BLaER1 (cell line): ENCODE measurements at regions not wholly inside any gene's neighbourhood (a gene's known extent, or its start where the extent isn't known, plus 50 kb on each side); places are given as distances from the start of the nearest gene placed in this dataset.

Experiments used
- H3K27ac ChIP-seq: shearing (Covaris generic); formaldehyde crosslinking; 2 replicates; pipeline ENCODE4 v1.8.1; 2022
- H3K27me3 ChIP-seq: shearing (Covaris generic); formaldehyde crosslinking; 2 replicates; pipeline ENCODE4 v1.8.1; 2022
- H3K36me3 ChIP-seq: shearing (Covaris generic); formaldehyde crosslinking; 2 replicates; pipeline ENCODE4 v1.8.1; 2022
- H3K4me1 ChIP-seq: shearing (Covaris generic); formaldehyde crosslinking; 2 replicates; pipeline ENCODE4 v1.8.1; 2022
- H3K4me2 ChIP-seq: shearing (Covaris generic); formaldehyde crosslinking; 2 replicates; pipeline ENCODE4 v1.8.1; 2022
- H3K4me3 ChIP-seq: shearing (Covaris generic); formaldehyde crosslinking; 2 replicates; pipeline ENCODE4 v1.8.1; 2022
- H3K9ac ChIP-seq: shearing (Covaris generic); formaldehyde crosslinking; 2 replicates; pipeline ENCODE4 v1.8.1; 2022
- H3K9me3 ChIP-seq: shearing (Covaris generic); formaldehyde crosslinking; 2 replicates; pipeline ENCODE4 v1.8.1; 2022
- H4K20me1 ChIP-seq: shearing (Covaris generic); formaldehyde crosslinking; 2 replicates; pipeline ENCODE4 v1.8.1; 2022
- Cebpa-rat ChIP-seq: shearing (Covaris generic); IDR thresholded peaks from 2 replicates; pipeline ENCODE4 v1.8.1; 2022

DNA sequence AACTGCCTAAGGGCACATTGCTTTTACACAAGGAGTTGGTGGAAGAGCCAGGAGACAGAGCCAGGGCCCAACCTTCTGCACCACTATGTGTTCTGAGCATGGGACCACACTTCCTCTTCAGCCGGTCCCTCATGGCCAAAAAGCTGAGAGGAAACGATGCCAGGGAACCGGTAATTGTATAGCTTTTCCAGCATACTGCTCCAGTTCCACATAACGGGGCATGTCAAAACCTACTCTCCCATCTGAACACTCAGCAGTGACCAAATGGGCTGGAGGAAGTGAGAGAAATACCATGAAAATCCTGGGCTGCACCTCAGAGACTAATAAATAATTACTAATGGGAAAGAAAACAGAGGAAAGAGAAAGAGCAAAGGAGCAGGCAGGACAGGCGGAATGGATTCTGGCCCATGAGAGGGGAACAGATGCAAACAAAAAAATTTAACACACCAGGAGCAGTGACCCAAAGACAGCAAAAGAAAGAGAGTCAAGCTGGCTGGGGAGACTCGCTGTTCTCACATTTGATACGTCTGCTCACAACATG, 52.0 kb upstream of the BMP2 start:
- Histone ChIP-seq H3K36me3 (no peaks in the 10 kb centered on the region), H3K9me3 (peaks cover 10% of the 10 kb centered on the region), H3K27me3 (no peaks in the 10 kb centered on the region), H4K20me1 (no peaks in the 10 kb centered on the region), H3K27ac (no peak overlapping the region), H3K9ac (no peak overlapping the region), H3K4me1 (peaks cover 6% of the 10 kb centered on the region; the same call in 1 of the 2 replicates), H3K4me3 (no peak overlapping the region), H3K4me2 (no peak overlapping the region)
- no peak for TF ChIP-seq Cebpa-rat

DNA sequence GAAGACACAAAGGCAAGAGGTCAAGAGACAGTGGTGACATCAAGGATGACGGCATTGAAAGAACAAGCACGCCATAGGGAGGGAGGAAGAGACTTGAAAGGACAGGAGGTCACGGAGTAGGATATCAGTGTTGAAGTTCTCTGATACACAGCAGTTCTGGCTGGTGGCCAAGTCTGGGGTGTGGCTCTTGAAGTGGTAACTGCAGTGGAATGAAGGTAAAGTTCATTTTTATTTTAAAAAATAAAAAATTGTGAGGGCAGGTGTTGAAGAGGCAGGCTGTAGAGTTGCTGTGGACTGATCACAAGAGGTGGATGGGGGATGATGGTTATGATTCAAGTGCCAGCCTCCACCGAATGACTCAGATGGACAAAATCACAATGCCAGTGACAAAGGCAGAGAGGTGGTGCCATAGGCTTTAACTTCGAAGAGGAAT, 53.2 kb upstream of the BMP2 start:
- peaks cover 6% of the 10 kb centered on the region; the same call in 1 of the 2 replicates for H3K4me1 ChIP-seq
- H3K27ac ChIP-seq, result no peak overlapping the region
- TF ChIP-seq Cebpa-rat, result no peak
- H3K4me2 ChIP-seq, result no peak overlapping the region
- no peaks in the 10 kb centered on the region for H3K36me3 ChIP-seq
- H3K9me3 ChIP-seq, result peaks cover 3% of the 10 kb centered on the region
- H3K9ac ChIP-seq, result no peak overlapping the region
- no peaks in the 10 kb centered on the region for H3K27me3 ChIP-seq
- H3K4me3 ChIP-seq, result no peak overlapping the region
- no peaks in the 10 kb centered on the region for H4K20me1 ChIP-seq

DNA sequence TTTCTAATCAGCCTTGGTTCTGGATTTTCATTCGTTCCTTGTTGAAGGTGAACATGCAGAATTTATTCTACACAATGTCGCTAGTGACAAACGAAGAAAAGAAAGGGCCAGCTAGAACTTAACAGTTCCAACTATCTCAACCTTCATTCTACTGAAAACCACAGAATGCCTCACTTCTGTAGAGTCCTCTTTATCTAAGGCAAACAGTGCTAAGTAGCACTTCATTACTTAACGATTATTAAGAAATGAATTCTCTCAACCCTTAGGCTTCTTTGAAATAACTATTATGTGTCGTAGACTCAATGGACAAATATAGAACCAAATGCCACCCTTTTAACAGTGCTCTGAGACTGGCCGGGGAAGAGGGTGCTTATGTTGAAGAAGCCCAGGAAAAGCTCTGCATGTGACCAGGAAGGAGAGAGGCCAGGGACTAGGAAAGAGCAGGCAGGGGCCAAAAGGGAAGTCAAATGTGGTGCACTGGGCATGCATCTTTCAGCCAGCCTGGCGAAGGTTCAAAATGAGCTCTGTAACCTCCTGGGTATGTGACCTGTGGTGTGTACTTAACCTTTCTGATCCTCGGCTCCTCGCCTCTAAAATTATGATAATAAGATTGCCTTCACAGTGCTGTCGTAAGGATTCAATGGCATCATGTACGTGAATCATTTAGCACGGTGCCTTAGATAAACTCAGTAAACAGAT, 55.4 kb upstream of the BMP2 start:
- no peak overlapping the region for H3K4me2 ChIP-seq
- H3K36me3 ChIP-seq, result no peaks in the 10 kb centered on the region
- no peak overlapping the region for H3K9ac ChIP-seq
- no peaks in the 10 kb centered on the region for H3K27me3 ChIP-seq
- H3K9me3 ChIP-seq, result no peaks in the 10 kb centered on the region; the same call in 1 of the 2 replicates
- no peak overlapping the region for H3K27ac ChIP-seq
- H3K4me3 ChIP-seq, result no peak overlapping the region
- no peaks in the 10 kb centered on the region for H4K20me1 ChIP-seq
- no peak for TF ChIP-seq Cebpa-rat
- peaks cover 19% of the 10 kb centered on the region for H3K4me1 ChIP-seq

DNA sequence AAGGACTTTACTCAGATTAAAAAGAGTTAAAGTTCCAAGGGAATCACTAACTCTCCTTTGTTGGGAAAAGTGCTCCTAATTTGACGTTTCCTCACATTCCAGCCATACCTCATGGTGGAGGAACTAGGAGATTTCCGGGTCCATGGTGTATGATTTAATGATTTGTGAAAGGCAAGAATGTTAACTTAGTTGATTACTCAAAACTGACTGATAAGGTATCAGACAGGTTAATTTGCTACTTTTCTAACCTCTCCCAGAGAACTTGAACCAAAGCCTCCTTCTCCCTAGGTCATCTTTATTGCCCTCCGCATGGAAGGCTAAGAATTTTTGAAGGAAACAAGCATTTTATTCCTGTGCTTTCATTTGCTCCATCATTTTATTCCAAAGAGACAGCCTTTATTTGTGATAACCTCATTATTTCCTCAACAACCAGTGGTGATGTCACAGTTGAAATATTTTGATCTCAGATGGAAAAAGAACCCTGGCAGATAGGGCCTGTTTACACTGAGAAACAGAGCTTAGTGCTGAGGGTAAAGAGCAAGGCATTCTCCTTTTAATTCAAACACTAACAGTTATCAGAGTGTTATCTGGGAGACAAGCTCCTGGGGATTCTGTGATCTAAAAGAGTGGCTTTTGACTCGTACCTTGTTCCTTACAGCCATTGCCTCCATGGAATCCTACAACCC, 57.4 kb upstream of the BMP2 start:
- TF ChIP-seq Cebpa-rat, result no peak
- H3K9me3 ChIP-seq, result no peaks in the 10 kb centered on the region; the same call in 1 of the 2 replicates
- H3K4me1 ChIP-seq, result peaks cover 22% of the 10 kb centered on the region
- no peak overlapping the region for H3K4me3 ChIP-seq
- no peak overlapping the region for H3K4me2 ChIP-seq
- no peaks in the 10 kb centered on the region for H4K20me1 ChIP-seq
- no peaks in the 10 kb centered on the region for H3K27me3 ChIP-seq
- H3K36me3 ChIP-seq, result no peaks in the 10 kb centered on the region
- H3K27ac ChIP-seq, result no peak overlapping the region
- H3K9ac ChIP-seq, result no peak overlapping the region

DNA sequence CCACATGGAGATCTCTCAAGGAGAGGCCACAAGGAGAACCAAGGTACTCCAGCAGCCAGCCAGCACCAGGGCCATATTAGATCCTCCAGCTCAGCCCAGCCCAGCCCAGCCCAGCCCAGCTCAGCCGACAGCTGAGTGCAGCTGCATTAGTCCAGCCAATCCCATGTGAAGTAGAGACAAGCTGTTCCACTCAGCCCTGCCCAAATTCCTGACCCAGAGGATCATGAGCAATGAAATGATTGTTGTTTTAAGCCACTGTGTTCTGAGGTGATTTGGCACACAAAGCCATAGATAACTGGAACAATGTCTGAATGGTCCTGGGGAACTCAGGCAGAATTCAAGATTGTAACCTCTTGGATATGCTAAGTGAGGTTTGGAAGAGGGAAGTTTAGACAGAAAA, 59.5 kb upstream of the BMP2 start:
- H3K27ac ChIP-seq, result no peak overlapping the region
- H3K9ac ChIP-seq, result no peak overlapping the region
- no peak overlapping the region for H3K4me2 ChIP-seq

DNA sequence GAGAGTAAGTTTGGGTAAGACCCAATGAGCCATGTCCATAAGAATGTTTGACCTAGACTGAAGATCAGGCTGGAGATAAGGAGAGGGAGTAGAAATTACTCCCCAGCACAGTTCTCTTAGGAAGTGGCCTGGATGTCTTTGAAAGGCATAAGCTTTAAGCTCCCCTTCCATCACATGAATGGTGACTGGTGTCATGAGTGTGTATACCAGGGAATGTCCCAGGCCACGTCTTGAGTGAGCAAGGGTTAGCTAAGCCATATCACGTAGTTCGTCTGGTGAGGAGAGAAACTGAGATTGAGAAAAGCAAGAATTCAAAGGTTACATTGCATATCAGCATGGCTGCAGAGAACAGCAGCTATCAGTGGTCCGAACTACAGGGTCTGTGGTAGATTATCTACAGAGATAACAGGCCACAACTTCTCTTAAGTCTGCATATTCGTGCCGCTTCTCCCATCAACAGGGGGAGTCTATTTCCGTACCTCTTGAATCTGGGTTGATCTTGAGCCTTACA, 60.1 kb upstream of the BMP2 start:
- no peaks in the 10 kb centered on the region for H3K27me3 ChIP-seq
- no peaks in the 10 kb centered on the region for H4K20me1 ChIP-seq
- H3K9me3 ChIP-seq, result no peaks in the 10 kb centered on the region; the same call in 1 of the 2 replicates
- peaks cover 48% of the 10 kb centered on the region for H3K4me1 ChIP-seq
- no peaks in the 10 kb centered on the region for H3K36me3 ChIP-seq
- no peak overlapping the region for H3K9ac ChIP-seq
- no peak overlapping the region for H3K4me3 ChIP-seq
- H3K4me2 ChIP-seq, result no peak overlapping the region
- TF ChIP-seq Cebpa-rat, result no peak
- H3K27ac ChIP-seq, result no peak overlapping the region

More for the DNA sequence above, 59.5 kb upstream of the BMP2 start:
- no peaks in the 10 kb centered on the region; the same call in 1 of the 2 replicates for H3K9me3 ChIP-seq
- no peaks in the 10 kb centered on the region for H3K36me3 ChIP-seq
- no peaks in the 10 kb centered on the region for H3K27me3 ChIP-seq
- H4K20me1 ChIP-seq, result no peaks in the 10 kb centered on the region
- H3K4me3 ChIP-seq, result no peak overlapping the region
- peaks cover 42% of the 10 kb centered on the region for H3K4me1 ChIP-seq
- TF ChIP-seq Cebpa-rat, result no peak

DNA sequence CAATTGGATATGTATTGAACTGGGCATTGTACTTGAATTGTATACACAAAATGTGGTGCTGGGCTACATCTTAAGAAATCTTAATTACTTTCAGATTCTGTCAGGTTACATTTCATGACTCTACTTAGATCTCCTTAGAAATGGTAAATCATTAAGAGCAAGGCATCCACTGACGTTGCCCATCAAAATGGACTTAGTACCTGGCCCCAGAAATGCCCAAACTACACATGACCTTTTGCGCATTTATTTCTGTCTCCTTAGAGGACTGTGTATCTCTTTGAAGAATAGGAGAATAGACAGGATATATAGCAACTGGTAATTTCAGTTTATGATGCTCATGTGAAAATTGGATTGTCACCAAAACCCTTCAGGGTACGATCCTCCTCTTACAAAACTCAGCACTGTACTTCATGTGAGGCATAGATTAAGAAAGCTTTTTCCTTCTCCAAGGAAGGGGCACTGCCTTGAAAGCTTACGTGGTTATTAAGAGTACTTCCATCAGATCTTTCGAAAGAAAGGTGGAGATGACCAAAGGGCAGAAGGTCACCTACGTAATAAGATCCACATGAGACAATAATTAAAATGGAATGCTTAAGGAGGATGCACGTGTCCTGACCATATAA, 61.4 kb upstream of the BMP2 start:
- H3K4me1 ChIP-seq, result peaks cover 62% of the 10 kb centered on the region
- no peaks in the 10 kb centered on the region; the same call in 1 of the 2 replicates for H3K9me3 ChIP-seq
- no peaks in the 10 kb centered on the region for H3K36me3 ChIP-seq
- no peak overlapping the region for H3K9ac ChIP-seq
- no peak for TF ChIP-seq Cebpa-rat
- no peak overlapping the region for H3K4me3 ChIP-seq
- H4K20me1 ChIP-seq, result no peaks in the 10 kb centered on the region
- H3K27me3 ChIP-seq, result no peaks in the 10 kb centered on the region
- H3K27ac ChIP-seq, result no peak overlapping the region
- H3K4me2 ChIP-seq, result peak overlapping the region; percentile 87

DNA sequence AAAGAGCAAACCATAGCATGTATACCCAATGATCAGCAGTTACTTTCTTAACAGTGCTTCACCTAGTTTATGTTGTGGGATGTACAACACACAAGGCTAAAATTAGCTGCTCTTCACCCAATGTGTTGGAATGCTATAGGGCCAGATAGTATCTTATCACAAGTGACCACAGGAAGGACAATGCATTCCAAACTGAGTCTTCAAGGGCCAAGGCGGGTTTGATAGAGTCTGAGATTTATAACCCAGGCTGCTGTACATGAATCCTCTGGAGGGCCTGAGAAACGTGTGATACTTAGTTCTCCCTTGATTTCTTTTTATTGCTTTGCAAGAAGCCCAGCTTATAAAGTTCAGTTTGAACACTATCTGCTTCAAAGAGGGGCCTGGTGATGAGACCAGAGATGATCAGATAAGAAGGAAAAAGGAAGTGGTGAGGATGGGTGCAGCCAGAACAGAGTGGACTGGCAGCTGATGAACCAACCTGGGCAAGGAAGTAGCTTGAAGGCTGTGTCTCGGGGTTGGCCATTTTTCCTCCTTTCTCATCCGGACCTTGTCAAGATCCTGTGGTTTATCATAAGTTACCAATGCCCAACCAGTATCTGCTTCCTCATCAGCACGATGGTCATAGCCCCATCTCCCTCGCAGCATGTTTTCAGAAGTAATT, 62.2 kb upstream of the BMP2 start:
- H3K9me3 ChIP-seq, result no peaks in the 10 kb centered on the region; the same call in 1 of the 2 replicates
- H3K27ac ChIP-seq, result peak overlapping the region; percentile 79
- H3K9ac ChIP-seq, result no peak overlapping the region
- peak overlapping the region; percentile 87 for H3K4me2 ChIP-seq
- no peaks in the 10 kb centered on the region for H3K36me3 ChIP-seq
- no peak for TF ChIP-seq Cebpa-rat
- no peak overlapping the region for H3K4me3 ChIP-seq
- no peaks in the 10 kb centered on the region for H4K20me1 ChIP-seq
- H3K4me1 ChIP-seq, result peaks cover 70% of the 10 kb centered on the region
- no peaks in the 10 kb centered on the region for H3K27me3 ChIP-seq

DNA sequence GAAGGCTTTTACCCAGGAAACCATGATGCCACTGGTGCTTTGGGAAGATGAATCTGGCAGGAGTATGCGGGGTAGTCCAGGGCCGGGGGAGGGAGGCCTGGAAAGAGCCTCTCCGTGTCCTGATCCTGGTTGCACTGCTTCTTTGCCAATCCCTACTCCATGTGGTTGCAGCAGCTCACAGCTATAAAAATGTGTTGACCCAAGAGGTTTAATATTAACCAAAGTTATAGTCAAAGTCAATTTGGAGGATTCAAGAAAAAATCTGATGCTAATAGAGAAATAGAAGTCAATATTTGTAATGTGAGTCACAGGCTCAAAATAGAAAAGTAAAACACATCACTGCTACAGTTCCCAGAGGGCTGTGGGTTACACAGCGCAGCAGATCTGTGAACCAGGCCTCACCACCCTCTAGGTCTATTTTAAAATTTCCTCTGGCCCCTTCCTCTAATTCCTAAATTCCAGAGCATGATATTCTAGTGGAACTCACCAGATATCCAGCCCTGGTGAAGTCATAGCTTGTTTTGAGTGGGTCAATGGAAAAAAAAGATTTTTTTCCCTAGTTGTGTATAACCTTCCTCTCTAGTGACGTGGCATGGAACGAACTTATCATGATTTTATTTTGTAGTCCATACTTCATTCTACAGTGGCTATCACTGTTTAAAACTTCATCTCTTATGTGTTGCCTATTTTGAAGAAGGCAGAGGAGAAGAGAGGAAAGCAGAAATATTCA, 63.2 kb upstream of the BMP2 start:
- Histone ChIP-seq H3K4me2 (peak overlapping the region; percentile 87), H4K20me1 (no peaks in the 10 kb centered on the region), H3K9me3 (no peaks in the 10 kb centered on the region; the same call in 1 of the 2 replicates), H3K36me3 (no peaks in the 10 kb centered on the region), H3K4me3 (no peak overlapping the region), H3K9ac (peak overlapping the region; percentile 3; the same call in 1 of the 2 replicates), H3K27ac (peak overlapping the region; percentile 79), H3K27me3 (no peaks in the 10 kb centered on the region), H3K4me1 (peaks cover 79% of the 10 kb centered on the region)
- TF ChIP-seq Cebpa-rat, result no peak
